Naive thymus-derived CD8-positive, alpha-beta T cell (primary cell): ENCODE measurements at regions not wholly inside any gene's neighbourhood (a gene's known extent, or its start where the extent isn't known, plus 50 kb on each side); places are given as distances from the start of the nearest gene placed in this dataset.

Source experiments
- ATAC-seq, 2 donors: fragments of 150-1000 bp; cut with Tn5 transposase in 1 of 2; sonication (Bioruptor Pico), chemical (Tn5 transposase) in 1 of 2; 1 replicate in 1 of 2; 2 replicates in 1 of 2; pipeline ENCODE4 v1.10.0; 2021; ENCODE audit warnings: mild to moderate bottlenecking in 2 of 2, moderate library complexity in 2 of 2
- POLR2A ChIA-PET: fragments of 350-600 bp; sonication (Branson Sonifier 250); formaldehyde crosslinking; loops from one replicate; lab custom pipeline; 2021; ENCODE audit warnings: antibody characterized with exemption; lab: Charles Lee
- DNase-seq, 10 donors: peaks; one replicate each; pipeline versions ENCODE4 v3.0.0 to v3.0.0-alpha.2; 2020 to 2022
- H3K27ac Mint-ChIP-seq, 10 donors: one replicate each; pipeline ENCODE4 v1.8.0; 2020 to 2022; ENCODE audit warnings: mild to moderate bottlenecking in 10 of 10, mixed read lengths in 10 of 10, moderate library complexity in 4 of 10, inconsistent platforms in 1 of 10
- H3K27me3 Mint-ChIP-seq, 5 donors: one replicate each; pipeline ENCODE4 v1.8.0; 2021 to 2022; ENCODE audit warnings: mixed read lengths in 5 of 5
- H3K36me3 Mint-ChIP-seq, 3 donors: one replicate each; pipeline ENCODE4 v1.8.0; 2020 to 2022; ENCODE audit warnings: mixed read lengths in 3 of 3, mild to moderate bottlenecking in 2 of 3, inconsistent platforms in 1 of 3
- H3K4me1 Mint-ChIP-seq, 4 donors: one replicate each; pipeline ENCODE4 v1.8.0; 2021 to 2022; ENCODE audit warnings: mixed read lengths in 4 of 4
- H3K4me3 Mint-ChIP-seq, 10 donors: one replicate each; pipeline ENCODE4 v1.8.0; 2020 to 2022; ENCODE audit warnings: mild to moderate bottlenecking in 10 of 10, mixed read lengths in 10 of 10, moderate library complexity in 6 of 10, inconsistent platforms in 1 of 10
- H3K9me3 Mint-ChIP-seq, 9 donors: one replicate each; pipeline ENCODE4 v1.8.0; 2020 to 2022; ENCODE audit warnings: mixed read lengths in 9 of 9, mild to moderate bottlenecking in 3 of 9, inconsistent platforms in 1 of 9, moderate library complexity in 1 of 9

DNA sequence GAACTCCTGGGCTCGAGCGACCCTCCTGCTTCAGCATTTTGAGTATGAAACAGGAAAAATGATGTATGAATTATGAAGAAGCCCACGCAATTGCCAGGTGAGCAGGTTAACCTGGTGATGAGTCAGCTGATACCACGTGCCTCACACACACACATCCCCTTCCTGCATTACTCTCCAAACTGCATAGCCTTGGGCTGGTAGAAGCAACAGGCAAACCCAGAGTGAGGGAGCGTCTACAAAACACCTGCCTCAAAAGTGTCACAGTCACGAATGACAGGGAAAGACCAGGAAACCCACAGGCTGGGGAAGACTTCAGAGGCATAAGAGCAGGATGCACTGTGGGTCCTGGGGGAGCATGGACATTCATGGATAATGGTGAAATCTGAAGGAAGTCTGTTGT lies 192.8 kb upstream of the IRS2 start:
- DNase-seq: no peak
- H3K4me3 Mint-ChIP-seq: no peak overlapping the region
- H3K4me1 Mint-ChIP-seq: no peaks in the 10 kb centered on the region
- H3K36me3 Mint-ChIP-seq: no peaks in the 10 kb centered on the region
- POLR2A ChIA-PET: no interaction called here
- ATAC-seq: no peak
- H3K27me3 Mint-ChIP-seq: peaks cover 0 to 23% (median 8%) of the 10 kb centered on the region in 5 donors
- no peak overlapping the region for H3K27ac Mint-ChIP-seq
- no peaks in the 10 kb centered on the region for H3K9me3 Mint-ChIP-seq

DNA sequence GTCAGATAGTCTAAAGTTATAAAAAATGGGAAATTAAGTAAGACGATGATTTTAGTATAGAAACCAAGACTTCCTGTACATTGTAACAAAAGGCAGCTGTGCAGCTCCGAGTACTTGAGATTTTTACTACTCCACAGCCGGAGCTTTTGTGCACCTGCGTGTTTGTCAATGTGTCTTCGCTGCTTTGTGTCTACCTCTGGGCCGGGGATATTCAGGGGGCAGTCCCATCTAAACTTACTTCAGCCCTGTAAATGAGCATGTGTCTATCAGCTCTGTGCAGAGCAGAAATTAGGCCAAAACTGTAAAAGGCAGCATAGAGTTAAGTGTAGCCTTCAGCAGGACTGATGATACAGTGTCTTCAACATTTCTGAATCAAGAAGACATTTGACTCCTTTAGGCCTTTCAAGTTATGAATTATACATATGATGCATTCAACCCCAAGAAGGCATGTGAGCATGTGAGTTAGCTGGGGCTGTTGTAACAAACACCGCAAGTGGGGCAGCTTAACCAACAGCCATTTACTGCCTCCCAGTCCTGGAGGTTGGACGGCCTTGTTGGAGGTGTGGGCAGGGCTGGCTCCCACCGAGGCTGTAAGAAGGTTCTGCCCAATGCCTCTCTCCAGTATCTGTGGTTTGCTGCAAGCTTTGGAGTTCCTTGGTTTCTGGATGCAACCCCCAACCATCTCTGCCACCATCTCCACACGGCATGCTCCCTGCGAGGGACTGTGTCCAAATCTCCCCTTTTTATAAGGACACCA lies 191.0 kb upstream of the IRS2 start:
- ATAC-seq: no peak
- no peak for DNase-seq
- POLR2A ChIA-PET: no interaction called here
- Mint-ChIP-seq H3K36me3 (no peaks in the 10 kb centered on the region), H3K4me1 (no peaks in the 10 kb centered on the region), H3K9me3 (no peaks in the 10 kb centered on the region), H3K4me3 (no peak overlapping the region), H3K27ac (no peak overlapping the region), H3K27me3 (peaks cover 0 to 30% (median 8%) of the 10 kb centered on the region in 5 donors)

DNA sequence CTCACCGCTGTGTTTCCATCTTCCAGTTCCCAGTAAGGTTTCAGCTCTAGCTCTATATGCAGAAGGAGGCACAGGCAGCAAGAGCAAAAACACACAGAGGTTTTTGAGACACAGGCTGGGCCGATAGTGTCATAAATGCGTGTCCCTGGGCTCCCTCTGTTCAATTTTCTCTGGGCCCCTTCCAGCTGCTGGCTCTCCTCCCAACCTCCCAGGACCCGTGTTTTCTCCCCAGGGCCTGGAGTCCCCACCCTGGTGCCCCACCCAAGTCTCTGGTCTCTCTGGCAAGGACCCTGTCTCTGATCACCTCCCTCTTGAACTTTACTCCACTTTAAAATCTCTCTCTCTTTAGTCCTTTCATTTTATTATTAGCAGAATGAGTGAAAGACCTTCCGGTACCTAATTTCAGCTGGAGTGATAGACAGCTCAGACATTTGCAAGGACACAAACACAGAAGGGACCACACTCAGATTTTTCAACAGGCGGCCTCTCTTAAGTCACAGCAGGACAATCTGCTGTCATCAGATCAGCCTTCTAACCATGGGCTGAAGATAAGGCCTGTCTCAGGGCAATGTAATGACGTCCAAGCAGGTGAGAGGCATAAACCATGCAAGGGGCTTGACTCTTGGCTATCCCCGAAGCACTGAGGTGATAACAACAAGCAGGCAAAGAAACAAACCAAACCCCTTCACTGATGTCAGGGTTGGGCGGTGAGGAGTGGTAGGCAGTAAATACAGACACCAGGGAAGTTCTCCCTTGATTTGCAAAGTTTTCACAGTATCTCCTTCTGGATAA lies 190.0 kb upstream of the IRS2 start:
- Mint-ChIP-seq H3K4me3 (no peak overlapping the region), H3K9me3 (peaks cover 0 to 4% (median 0%) of the 10 kb centered on the region in 9 donors), H3K27me3 (peaks cover 0 to 26% (median 8%) of the 10 kb centered on the region in 5 donors), H3K27ac (no peak overlapping the region), H3K36me3 (no peaks in the 10 kb centered on the region), H3K4me1 (no peaks in the 10 kb centered on the region)
- ATAC-seq (no peak), DNase-seq (no peak)
- POLR2A ChIA-PET: no interaction called here

DNA sequence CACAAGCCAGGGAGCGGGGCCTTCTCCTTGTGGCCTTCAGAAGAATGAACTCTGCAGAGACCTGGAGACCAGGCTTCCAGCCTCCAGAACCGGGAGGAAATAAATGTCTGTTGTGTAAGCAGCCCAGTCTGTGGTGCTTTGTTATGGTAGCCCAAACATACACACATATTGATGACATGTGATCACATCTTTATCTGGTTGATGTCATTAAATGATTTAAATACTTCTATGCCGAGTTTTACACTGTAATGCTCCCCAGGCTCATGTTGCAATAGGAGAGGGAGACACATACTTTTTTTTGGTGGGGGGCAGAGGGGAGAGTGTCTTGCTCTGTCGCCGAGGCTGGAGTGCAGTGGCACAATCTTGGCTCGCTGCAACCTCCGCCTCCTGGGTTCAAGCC lies 188.0 kb upstream of the IRS2 start:
- Mint-ChIP-seq H3K36me3 (peaks cover 0 to 7% (median 0%) of the 10 kb centered on the region in 3 donors), H3K9me3 (peaks cover 0 to 19% (median 10%) of the 10 kb centered on the region in 9 donors), H3K4me1 (no peaks in the 10 kb centered on the region), H3K27ac (no peak overlapping the region), H3K27me3 (peaks cover 0 to 24% (median 9%) of the 10 kb centered on the region in 5 donors), H3K4me3 (no peak overlapping the region)
- ATAC-seq: no peak
- no peak for DNase-seq
- POLR2A ChIA-PET: no interaction called here

DNA sequence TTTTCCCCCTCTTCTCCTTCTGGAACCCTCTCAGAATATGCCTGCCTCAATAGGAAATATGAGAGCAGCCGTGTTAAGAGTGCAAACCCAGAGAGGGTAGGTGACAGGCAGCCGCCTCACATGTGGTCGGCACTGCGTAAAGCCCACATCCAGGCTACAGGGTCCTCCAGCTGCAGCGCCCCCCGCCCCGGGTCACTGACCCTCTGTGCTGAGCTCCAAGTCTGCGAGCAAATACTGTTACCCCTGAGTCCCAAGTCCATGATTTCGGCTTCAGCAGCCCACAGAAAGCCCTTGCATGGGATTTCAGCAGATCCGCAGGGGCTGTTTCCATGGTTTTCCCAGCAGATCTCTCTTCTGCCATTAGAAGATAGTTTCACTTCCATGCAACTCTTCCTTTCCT lies 186.9 kb upstream of the IRS2 start:
- peaks cover 0 to 21% (median 10%) of the 10 kb centered on the region in 9 donors for H3K9me3 Mint-ChIP-seq
- H3K4me1 Mint-ChIP-seq: no peaks in the 10 kb centered on the region
- peaks cover 0 to 27% (median 9%) of the 10 kb centered on the region in 5 donors for H3K27me3 Mint-ChIP-seq
- H3K4me3 Mint-ChIP-seq: no peak overlapping the region
- DNase-seq (no peak), ATAC-seq (no peak)
- POLR2A ChIA-PET: no interaction called here
- H3K27ac Mint-ChIP-seq: no peak overlapping the region
- H3K36me3 Mint-ChIP-seq: peaks cover 0 to 7% (median 0%) of the 10 kb centered on the region in 3 donors

DNA sequence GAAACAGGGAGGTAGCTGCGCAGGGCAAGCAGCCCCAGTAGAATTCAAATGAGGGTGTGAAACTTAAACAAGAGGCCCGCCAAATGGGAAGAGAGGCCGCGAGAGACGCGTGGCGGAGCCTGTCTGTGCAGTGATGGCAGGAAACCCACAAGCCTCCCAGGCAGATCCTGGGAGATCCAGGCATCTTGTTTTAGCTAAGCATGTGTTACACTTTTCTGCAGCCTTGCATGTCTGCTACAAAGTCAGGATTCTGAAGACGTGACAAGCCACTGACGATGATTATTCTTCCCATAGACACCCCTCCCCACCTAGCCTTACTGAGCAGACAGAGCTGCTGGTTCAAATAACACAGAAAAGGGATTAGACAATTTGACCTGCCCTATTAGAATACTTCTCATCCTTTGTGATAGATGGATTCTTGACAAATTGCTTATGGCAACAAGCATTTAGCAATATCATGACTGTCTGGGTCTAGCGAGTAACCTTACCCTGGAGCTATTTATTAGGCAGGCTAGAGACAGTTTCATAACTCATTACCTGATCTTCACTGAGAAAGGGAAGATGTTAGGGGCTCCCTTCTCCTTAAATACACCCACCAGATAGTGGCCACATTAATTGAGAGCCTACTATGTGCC lies 185.2 kb upstream of the IRS2 start:
- Mint-ChIP-seq H3K4me3 (no peak overlapping the region), H3K27me3 (peaks cover 0 to 31% (median 6%) of the 10 kb centered on the region in 5 donors), H3K9me3 (peaks cover 0 to 21% (median 10%) of the 10 kb centered on the region in 9 donors), H3K27ac (no peak overlapping the region), H3K4me1 (no peaks in the 10 kb centered on the region), H3K36me3 (peaks cover 0 to 7% (median 0%) of the 10 kb centered on the region in 3 donors)
- DNase-seq: no peak
- ATAC-seq: no peak
- POLR2A ChIA-PET: no interaction called here

DNA sequence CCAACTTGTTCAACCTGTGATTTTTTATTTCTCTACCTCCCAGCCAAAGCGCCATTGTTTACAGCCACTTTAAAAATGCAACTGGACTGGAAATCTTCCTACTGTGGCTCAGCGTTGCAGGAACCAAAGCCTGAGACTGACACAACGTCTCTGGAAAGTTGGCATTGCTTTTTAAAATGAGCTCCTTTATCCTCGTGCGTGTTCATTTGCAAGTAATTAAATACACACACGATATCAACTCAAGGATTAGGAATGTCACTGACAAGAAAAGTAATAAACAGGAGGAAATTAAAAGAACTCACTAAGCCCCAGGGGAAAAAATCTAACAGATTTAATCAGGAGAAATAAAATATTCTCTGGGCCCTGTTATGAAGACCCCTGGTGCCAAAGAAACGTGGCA lies 184.6 kb upstream of the IRS2 start:
- no peak overlapping the region for H3K27ac Mint-ChIP-seq
- ATAC-seq: no peak
- no peak overlapping the region for H3K4me3 Mint-ChIP-seq
- POLR2A ChIA-PET: no interaction called here
- peaks cover 0 to 21% (median 10%) of the 10 kb centered on the region in 9 donors for H3K9me3 Mint-ChIP-seq
- H3K36me3 Mint-ChIP-seq: peaks cover 0 to 7% (median 0%) of the 10 kb centered on the region in 3 donors
- DNase-seq: no peak
- H3K27me3 Mint-ChIP-seq: peaks cover 0 to 31% (median 3%) of the 10 kb centered on the region in 5 donors
- no peaks in the 10 kb centered on the region for H3K4me1 Mint-ChIP-seq

DNA sequence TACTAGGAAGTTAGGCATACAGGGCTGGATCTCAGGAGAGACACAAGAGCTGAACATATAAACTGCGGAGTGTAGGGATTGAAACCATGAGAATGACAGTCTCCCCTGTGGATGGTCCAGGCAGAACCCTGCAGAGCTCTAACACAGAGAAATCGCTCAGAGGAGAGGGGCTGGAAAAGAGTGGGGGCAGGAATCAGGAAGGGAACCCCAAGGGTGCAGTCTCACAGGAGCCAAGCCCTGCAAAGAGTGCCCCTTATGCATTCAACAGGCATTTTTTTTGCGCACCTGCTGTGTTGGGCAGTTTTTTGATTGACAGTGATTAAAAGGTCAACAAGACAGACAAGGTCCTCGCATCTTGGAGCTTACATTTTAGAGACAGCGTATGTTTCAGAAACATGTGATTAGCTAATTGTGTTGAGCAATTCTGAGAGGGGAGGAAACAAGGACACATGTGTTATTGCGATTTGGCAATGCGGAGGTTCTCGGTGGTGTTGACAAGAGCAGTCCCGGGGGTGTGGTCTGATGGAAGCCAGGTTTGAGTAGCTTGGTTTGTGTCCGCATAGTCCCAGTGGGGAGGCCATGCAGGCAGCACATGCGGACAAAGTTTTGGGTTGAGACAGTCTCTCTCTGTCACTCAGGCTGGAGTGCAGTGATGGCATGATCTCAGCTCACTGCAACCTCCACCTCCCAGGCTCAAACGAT lies 182.6 kb upstream of the IRS2 start:
- ATAC-seq (no peak), DNase-seq (no peak)
- Mint-ChIP-seq H3K27ac (no peak overlapping the region), H3K4me3 (no peak overlapping the region), H3K9me3 (peaks cover 0 to 21% (median 11%) of the 10 kb centered on the region in 9 donors), H3K4me1 (peaks cover 0 to 6% (median 4%) of the 10 kb centered on the region in 4 donors), H3K36me3 (peaks cover 0 to 7% (median 0%) of the 10 kb centered on the region in 3 donors), H3K27me3 (peaks cover 2 to 33% (median 5%) of the 10 kb centered on the region in 5 donors)
- POLR2A ChIA-PET: no interaction called here

DNA sequence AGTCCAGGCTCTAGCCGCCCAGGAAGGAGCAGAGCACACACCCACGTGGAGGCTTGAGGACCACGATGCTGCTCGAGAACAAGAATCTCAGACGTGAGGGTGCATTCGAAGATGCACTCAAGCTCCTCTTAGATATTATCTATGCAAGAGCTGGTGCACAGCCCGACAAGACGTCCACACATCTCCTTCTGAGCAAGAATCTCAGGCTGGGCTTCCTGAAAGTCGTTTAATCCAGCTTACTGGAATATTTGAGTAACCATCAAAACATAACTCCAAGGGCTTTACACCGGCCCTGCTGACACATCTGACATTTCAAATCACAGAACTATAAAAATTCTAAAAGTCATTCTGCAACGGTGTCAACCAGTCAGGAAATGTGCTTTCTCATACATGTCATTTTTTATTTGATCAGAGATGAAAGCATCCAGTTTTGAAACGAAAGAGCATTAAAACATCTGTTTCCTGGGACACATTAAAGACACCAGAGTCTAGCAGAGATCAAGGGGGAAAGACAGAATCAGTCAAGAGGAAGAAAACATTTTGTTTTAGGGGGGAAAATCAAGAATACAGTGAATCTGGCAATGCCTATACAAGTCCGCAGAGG lies 177.7 kb upstream of the IRS2 start:
- peaks cover 0 to 12% (median 0%) of the 10 kb centered on the region in 9 donors for H3K9me3 Mint-ChIP-seq
- peaks cover 0 to 12% (median 4%) of the 10 kb centered on the region in 4 donors for H3K4me1 Mint-ChIP-seq
- H3K27me3 Mint-ChIP-seq: peaks cover 6 to 27% (median 17%) of the 10 kb centered on the region in 5 donors

DNA sequence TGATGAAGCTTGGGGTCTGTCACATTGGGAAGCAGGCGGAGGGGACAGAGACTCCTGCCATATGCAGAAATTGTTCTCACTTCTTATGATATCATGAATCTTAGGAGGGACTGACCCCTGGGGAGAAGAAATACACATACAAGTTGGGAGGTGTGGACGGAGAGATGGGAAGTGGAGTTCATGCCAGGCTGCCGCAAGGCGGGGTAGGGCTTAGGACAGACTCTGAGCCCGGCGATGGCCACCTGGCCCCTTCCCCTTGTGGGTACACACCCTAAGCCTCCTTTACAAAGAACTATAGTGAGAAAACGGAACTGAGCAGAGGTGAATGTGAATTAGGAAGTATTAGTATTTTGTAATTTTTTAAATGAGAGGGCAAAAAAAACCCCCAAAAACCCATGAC lies 177.0 kb upstream of the IRS2 start:
- peaks cover 0 to 12% (median 4%) of the 10 kb centered on the region in 4 donors for H3K4me1 Mint-ChIP-seq
- no peak overlapping the region for H3K4me3 Mint-ChIP-seq
- no peak for DNase-seq
- H3K27me3 Mint-ChIP-seq: peaks cover 6 to 27% (median 17%) of the 10 kb centered on the region in 5 donors
- ATAC-seq: no peak
- no peaks in the 10 kb centered on the region for H3K36me3 Mint-ChIP-seq
- H3K9me3 Mint-ChIP-seq: peaks cover 0 to 13% (median 3%) of the 10 kb centered on the region in 9 donors
- POLR2A ChIA-PET: no interaction called here
- no peak overlapping the region for H3K27ac Mint-ChIP-seq

More for the DNA sequence above, 177.7 kb upstream of the IRS2 start:
- DNase-seq (no peak), ATAC-seq (no peak)
- Mint-ChIP-seq H3K27ac (no peak overlapping the region), H3K36me3 (no peaks in the 10 kb centered on the region), H3K4me3 (no peak overlapping the region)
- POLR2A ChIA-PET: no interaction called here

DNA sequence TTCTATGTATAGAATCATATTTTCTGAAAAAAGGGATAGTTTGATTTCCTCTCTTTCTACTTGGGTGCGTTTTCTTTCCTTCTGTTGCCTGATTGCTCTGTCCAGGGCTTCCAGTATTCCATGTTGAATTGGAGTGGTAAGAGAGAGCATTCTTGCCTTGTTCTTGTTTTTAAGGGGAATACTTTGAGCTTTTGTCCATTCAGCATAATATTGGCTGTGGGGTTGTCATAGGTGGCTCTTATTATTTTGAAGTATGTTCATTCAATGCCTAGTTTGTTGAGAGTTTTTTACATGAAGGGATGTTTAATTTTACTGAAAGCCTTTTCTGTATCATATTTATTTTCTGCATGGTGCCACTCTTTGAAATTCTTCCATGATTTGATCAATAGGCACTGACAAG lies 173.5 kb upstream of the IRS2 start:
- no peak for ATAC-seq
- Mint-ChIP-seq H3K4me3 (no peak overlapping the region), H3K36me3 (no peaks in the 10 kb centered on the region), H3K27ac (no peak overlapping the region), H3K4me1 (peaks cover 0 to 12% (median 4%) of the 10 kb centered on the region in 4 donors), H3K27me3 (peaks cover 6 to 27% (median 16%) of the 10 kb centered on the region in 5 donors), H3K9me3 (peaks cover 0 to 28% (median 4%) of the 10 kb centered on the region in 9 donors)
- POLR2A ChIA-PET: no interaction called here
- no peak for DNase-seq

DNA sequence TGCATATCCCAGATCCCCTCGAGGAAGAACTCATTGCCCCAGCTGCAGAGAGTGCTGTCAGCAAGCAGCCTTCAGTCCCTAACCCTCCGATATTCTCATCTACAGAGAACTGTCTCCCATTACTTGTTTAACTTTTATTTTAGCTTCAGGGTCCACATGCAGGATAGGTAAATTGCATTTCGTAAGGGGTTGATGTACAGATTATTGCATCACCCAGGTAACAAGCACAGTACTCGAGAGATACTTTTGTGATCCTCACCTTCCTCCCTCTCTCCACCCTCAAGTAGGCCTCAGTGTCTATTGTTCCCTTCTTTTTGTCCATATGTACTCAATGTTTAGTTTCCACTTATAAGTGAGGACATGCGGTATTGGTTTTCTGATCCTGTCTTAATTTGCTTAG lies 171.5 kb upstream of the IRS2 start:
- H3K4me1 Mint-ChIP-seq: no peaks in the 10 kb centered on the region
- ATAC-seq: no peak
- no peak overlapping the region for H3K4me3 Mint-ChIP-seq
- POLR2A ChIA-PET: no interaction called here
- DNase-seq: no peak
- peaks cover 0 to 31% (median 6%) of the 10 kb centered on the region in 9 donors for H3K9me3 Mint-ChIP-seq
- H3K27me3 Mint-ChIP-seq: peaks cover under 1 to 30% (median 4%) of the 10 kb centered on the region in 5 donors
- H3K27ac Mint-ChIP-seq: no peak overlapping the region
- H3K36me3 Mint-ChIP-seq: no peaks in the 10 kb centered on the region
